ENCODE measurements at regions not wholly inside any gene's neighbourhood (a gene's known extent, or its start where the extent isn't known, plus 50 kb on each side); places are given as distances from the start of the nearest gene placed in this dataset.

DNA sequence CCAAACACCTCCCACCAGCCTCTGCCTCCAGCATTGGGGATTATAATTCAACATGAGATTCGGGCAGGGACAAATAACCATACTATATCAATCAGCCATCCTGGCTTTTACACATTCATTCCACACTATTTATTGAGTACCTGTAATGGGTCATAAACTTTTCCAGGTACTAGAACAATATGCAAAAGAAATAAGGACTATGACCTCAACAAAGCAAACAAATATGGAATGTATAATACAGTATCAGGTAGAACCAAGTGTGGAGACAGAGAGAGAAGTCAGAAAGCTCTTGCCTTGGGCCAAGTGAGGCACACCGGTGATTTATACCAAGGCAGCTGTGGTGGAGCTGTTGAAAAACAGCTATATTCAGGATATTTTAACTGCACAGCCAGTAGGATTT lies 116.3 kb downstream of the TSPAN8 start:
- no peak overlapping the region for H3K4me3 ChIP-seq
- no peaks in the 10 kb centered on the region for H3K36me3 ChIP-seq (ENCODE audit: insufficient read depth in 1 of 2, low read depth in 1 of 2)
- WGBS, 3 donors: 57 to 86% (median 74%) methylated on average over 2 of the region's 2 CpGs
- H3K9me3 ChIP-seq: no peaks in the 10 kb centered on the region
- H3K27ac ChIP-seq: no peak overlapping the region
- TF ChIP-seq, protein P1, sequence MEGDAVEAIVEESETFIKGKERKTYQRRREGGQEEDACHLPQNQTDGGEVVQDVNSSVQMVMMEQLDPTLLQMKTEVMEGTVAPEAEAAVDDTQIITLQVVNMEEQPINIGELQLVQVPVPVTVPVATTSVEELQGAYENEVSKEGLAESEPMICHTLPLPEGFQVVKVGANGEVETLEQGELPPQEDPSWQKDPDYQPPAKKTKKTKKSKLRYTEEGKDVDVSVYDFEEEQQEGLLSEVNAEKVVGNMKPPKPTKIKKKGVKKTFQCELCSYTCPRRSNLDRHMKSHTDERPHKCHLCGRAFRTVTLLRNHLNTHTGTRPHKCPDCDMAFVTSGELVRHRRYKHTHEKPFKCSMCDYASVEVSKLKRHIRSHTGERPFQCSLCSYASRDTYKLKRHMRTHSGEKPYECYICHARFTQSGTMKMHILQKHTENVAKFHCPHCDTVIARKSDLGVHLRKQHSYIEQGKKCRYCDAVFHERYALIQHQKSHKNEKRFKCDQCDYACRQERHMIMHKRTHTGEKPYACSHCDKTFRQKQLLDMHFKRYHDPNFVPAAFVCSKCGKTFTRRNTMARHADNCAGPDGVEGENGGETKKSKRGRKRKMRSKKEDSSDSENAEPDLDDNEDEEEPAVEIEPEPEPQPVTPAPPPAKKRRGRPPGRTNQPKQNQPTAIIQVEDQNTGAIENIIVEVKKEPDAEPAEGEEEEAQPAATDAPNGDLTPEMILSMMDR (IDR thresholded peaks at IDR 0.05): no peak
- intact Hi-C loops (cut with DNase I): no loop called here
- H3K27me3 ChIP-seq (ENCODE audit: insufficient read depth in 3 of 3, low read length in 2 of 3): no peaks in the 10 kb centered on the region
- H3K4me1 ChIP-seq: no peaks in the 10 kb centered on the region
- no peak for ATAC-seq
- DNase-seq: no peak

DNA sequence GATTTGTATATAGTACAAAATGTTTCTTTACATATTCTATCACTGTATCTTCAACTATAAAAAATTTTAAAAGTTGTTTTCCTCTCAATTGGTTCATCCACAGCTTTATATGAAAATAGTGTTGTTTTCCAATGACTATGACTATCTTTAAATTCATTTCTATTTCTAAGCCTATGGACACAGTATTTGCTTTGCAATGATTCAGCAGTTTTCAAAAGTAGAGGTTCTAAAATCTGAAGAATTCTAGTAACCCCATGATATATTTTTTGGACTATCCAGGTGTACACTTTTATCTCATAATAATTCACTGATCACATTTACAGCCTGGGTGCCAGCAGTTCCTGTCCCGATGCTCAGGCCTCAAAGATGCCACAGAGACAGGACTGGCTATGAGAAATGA lies 118.4 kb upstream of the PTPRR start:
- intact Hi-C loops (cut with DNase I): no loop called here
- no peak for DNase-seq
- H3K4me3 ChIP-seq: no peak overlapping the region
- ATAC-seq: no peak
- H3K27me3 ChIP-seq (ENCODE audit: insufficient read depth in 3 of 3, low read length in 2 of 3): no peaks in the 10 kb centered on the region
- TF ChIP-seq, protein P1 (IDR thresholded peaks at IDR 0.05): no peak
- no peak overlapping the region for H3K27ac ChIP-seq
- 86 to 92% (median 87%) methylated on average over 1 of the region's 1 CpG for WGBS, 3 donors
- no peaks in the 10 kb centered on the region for H3K4me1 ChIP-seq
- H3K9me3 ChIP-seq: no peaks in the 10 kb centered on the region
- no peaks in the 10 kb centered on the region for H3K36me3 ChIP-seq (ENCODE audit: insufficient read depth in 1 of 2, low read depth in 1 of 2)

DNA sequence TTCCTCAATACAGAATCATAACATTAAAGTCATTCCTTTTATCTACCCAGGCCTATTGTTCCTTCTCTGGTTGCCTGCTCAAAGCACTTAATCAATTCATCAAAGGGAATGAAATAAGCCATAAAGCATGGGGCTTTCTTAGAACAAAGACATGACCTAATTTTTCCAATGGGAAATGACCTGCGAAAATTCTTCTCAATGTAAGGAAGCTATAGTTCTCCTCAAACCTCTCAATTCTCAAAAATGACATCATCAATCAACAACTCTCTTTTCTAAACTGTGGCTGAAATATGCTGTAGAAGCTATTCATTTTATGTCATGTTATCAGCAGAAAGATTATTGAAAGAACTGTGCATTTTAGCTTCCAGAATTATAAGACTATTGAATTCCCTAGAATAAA lies 116.0 kb upstream of the PTPRR start:
- no peak overlapping the region for H3K27ac ChIP-seq
- TF ChIP-seq, protein P1 (IDR thresholded peaks at IDR 0.05): no peak
- DNase-seq: no peak
- H3K27me3 ChIP-seq (ENCODE audit: insufficient read depth in 3 of 3, low read length in 2 of 3): no peaks in the 10 kb centered on the region
- no peak overlapping the region for H3K4me3 ChIP-seq
- 33 to 84% (median 79%) methylated on average over 1 of the region's 1 CpG for WGBS, 3 donors
- H3K4me1 ChIP-seq: no peaks in the 10 kb centered on the region
- no peaks in the 10 kb centered on the region for H3K36me3 ChIP-seq (ENCODE audit: insufficient read depth in 1 of 2, low read depth in 1 of 2)
- H3K9me3 ChIP-seq: no peaks in the 10 kb centered on the region
- ATAC-seq: no peak
- intact Hi-C loops (cut with DNase I): no loop called here

DNA sequence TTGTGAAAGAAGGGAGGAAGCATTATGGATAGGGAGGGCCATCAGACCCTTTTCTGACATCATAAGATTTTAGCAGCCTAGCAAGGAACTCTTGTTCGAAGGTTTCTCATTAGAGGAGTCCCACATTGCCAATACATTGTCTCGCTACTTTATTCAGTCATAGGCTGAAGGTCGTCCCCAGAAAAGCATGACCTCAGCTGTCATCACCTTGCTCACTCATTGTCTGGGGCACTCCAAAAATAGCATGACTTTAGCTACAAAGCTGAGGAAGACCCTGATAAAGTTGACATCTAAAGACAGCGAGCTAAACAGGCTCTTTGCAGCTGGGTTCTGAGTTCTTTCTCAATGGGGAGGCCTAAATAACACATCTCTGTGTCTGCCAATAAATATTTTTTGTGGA lies 112.4 kb upstream of the PTPRR start:
- Histone ChIP-seq H3K27me3 (ENCODE audit: insufficient read depth in 3 of 3, low read length in 2 of 3) (no peaks in the 10 kb centered on the region), H3K27ac (no peak overlapping the region), H3K36me3 (ENCODE audit: insufficient read depth in 1 of 2, low read depth in 1 of 2) (no peaks in the 10 kb centered on the region), H3K4me1 (no peaks in the 10 kb centered on the region), H3K4me3 (no peak overlapping the region), H3K9me3 (no peaks in the 10 kb centered on the region)
- WGBS, 3 donors: 71 to 77% (median 71%) methylated on average over 4 of the region's 4 CpGs
- intact Hi-C loops (cut with DNase I): no loop called here
- ATAC-seq (no peak), DNase-seq (no peak)
- TF ChIP-seq, protein P1 (IDR thresholded peaks at IDR 0.05): no peak

DNA sequence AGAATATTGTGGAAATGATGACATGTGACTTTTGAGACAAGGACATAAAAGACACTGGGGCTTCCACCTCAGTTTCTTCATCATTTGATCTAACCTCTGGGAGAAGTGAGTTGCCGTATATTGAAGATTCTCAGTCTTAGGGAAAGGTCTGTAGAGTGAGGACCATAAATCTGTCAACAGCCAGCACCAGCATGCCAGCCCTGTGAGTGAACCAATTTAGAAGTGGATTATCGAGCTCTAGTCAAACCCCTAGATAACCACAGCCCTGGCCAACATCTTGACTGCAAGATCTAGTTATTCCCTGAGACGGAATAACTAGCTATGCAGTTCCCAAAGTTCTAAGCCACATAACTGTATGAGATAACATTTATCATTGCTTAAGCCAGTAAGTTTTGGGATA lies 108.8 kb upstream of the PTPRR start:
- 37 to 47% (median 47%) methylated on average over 3 of the region's 3 CpGs for WGBS, 3 donors
- DNase-seq (no peak), ATAC-seq (no peak)
- intact Hi-C loops (cut with DNase I): no loop called here
- TF ChIP-seq, protein P1 (IDR thresholded peaks at IDR 0.05): no peak
- Histone ChIP-seq H3K36me3 (ENCODE audit: insufficient read depth in 1 of 2, low read depth in 1 of 2) (no peaks in the 10 kb centered on the region), H3K4me3 (no peak overlapping the region), H3K9me3 (no peaks in the 10 kb centered on the region), H3K27ac (no peak overlapping the region), H3K27me3 (ENCODE audit: insufficient read depth in 3 of 3, low read length in 2 of 3) (no peaks in the 10 kb centered on the region), H3K4me1 (no peaks in the 10 kb centered on the region)

Data from psoas muscle (tissue), 7 donors.